G401.6 (cell line): ENCODE measurements at regions not wholly inside any gene's neighbourhood (a gene's known extent, or its start where the extent isn't known, plus 50 kb on each side); places are given as distances from the start of the nearest gene placed in this dataset.
"Not testable (repeated sequence)": the region's sequence is repeated elsewhere in the genome, so short reads cannot be mapped to it uniquely, and the experiment has no call there.

Experiments
- FAIRE-seq: peaks from 2 replicates; lab custom pipeline; 2012; peaks lifted over from hg19 to GRCh38; lab: Jason Lieb, UNC

DNA sequence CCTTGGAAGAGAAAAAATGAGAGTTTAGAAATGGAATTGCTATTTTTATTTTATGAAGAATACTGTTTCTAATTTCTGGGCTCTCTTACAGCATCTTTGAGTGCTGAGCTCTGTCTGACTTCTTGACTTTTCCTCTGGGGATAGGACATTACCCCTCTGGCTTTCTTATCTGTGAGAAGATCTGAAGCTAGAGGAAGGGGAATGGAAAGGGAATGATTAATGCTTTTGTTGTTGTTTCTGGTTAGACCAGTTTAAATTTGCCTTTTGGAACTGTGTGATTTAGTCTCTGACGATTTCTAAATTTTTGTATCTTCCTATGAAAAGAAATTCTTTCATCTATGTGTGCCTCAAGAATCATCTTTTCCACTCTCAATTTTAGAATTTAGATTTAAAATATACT is 811.4 kb downstream of the REEP3 start:
- FAIRE-seq, result no peak

DNA sequence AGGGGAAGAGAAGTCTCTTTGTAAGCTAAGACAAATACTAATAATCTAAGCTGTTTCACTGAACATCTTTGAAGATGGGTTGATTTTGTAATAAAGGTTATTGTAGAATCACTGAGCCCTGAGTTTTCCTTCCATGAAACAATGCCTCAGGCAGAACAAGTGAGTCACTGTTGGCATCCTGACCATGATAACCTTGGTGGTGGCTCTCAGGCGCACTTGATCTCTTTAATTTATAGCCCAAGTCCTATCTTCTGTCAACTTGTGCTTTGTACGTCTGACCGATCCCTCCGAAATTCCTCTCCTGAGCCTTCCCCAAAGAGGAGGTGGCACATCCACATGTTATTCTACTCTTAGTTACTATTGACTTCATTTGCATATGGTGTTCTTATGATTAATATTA is 812.9 kb downstream of the REEP3 start:
- no peak for FAIRE-seq

- no peak for FAIRE-seq
Observed at GRCh38 chr10:64344211-64344610, 823.0 kb downstream of the REEP3 start.

GRCh38 chr10:64345856-64346255 is 824.7 kb downstream of the REEP3 start:
- FAIRE-seq, result no peak

GRCh38 chr10:64346389-64346788 is 825.2 kb downstream of the REEP3 start:
- no peak for FAIRE-seq

DNA sequence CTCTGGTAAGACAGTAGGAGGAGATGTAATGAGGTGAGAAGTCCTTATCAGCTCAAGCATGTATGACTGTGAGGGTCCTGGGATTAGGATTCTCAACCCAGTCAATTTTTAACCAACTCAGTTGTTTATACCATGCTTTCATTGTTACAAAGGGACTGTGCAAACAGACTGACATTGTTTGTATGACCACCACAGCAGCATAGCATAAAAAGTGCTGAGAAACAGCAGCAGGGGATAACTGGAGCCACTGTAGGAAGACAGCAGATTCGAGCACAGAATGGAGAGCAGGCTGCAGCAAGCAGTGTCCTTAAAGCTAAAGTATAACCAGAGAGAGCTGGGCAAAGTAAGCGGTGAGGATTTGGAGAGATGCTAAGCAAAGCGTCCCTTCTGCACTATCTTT is 829.5 kb downstream of the REEP3 start:
- FAIRE-seq, result no peak

DNA sequence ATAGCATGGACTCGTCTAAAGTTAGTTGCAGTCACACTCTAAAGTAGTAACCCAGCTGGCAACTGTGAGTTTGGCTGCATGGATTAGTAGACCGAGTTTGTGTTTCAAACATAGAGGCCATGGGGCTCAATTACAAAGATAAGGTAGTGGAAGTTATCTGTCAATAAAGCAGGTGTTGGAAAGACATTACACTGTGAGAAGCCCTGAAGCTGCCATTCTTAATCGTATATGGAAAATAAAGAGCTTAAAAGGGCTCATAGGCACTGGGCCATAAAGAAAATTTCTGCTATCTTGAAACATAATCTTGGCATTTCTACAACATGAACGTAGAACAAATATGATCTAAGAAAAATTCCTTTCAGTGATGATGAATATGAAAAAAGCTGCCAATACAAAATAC is 837.7 kb downstream of the REEP3 start:
- FAIRE-seq, result no peak

- FAIRE-seq, result not testable (repeated sequence)
Observed at GRCh38 chr10:64360240-64360639, 839.0 kb downstream of the REEP3 start.

DNA sequence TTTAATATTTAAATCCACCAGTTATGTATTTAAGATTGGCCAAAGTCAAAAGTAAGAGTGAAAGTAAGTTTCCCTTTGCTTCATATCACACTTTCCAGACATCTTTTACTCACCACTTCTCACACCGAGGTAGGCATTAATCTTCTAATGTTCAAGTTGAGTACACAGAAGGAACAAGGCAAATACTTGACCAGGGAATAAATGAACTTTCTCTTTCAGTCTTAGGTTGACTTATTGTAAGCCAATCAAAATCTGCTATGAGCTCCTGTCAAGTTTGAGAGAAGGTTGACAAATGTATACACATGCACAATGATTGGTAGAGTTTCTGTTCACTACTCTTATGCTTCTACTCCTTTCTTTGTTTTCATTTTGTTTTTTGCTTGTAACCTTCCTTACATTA is 842.5 kb downstream of the REEP3 start:
- FAIRE-seq, result no peak

DNA sequence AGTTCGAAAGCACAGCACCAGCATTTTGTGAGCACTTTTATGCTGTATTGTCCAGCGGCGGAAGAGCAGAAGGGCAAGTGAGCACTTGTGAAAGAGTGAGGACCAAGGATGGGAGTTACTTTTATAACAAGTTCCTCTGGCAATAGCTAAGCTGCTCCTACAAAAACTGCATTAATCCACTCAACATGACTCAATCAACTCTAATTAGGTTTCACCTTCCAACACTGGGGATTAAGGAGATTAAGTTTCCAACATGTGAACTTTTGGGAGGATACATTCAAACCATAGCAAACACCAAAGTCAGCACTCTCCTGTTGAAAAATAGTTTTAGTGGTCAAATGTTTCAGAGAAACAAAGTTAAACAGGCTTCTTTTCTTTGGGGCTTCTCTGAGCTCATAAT is 844.5 kb downstream of the REEP3 start:
- no peak for FAIRE-seq

DNA sequence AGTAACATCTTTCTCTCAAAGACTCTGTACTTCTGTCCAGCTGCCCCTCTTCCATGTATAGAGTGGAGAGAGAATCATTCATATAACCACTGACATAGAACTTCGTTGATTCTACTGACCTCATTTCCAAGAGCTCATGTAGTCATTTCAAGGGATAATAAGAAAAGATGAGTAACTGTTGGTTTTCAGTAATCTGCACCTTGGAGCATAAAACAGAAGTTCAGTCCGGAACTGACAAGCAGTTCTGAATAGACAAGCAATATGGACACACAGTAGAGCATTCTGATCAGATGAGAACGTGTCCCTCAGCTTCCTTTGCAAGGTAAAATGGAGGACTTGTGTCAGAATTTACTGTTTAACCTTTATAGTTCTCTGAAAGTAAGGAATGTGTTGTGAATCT is 847.1 kb downstream of the REEP3 start:
- FAIRE-seq, result no peak

GRCh38 chr10:64369885-64370773 is 848.9 kb downstream of the REEP3 start:
- FAIRE-seq, result no peak

DNA sequence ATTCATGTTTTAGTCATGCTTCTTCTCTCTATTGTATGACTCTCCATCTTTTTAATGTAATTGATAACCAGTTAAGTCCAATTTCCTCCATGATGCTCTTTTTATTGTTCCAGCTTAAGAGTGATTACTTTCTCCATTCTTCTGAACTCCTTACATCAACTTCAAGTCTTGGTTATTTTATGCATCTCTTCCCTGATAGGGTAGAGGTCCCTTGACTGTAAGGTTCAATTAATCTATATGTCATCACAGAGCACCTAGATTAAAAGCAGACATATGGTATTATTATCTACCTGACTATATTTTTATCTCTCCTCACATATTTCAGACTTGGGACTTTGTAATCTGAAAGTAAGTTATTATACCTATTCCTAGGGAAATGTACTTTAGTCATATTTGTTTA is 853.1 kb downstream of the REEP3 start:
- no peak for FAIRE-seq

GRCh38 chr10:64376167-64376566 is 855.0 kb downstream of the REEP3 start:
- no peak for FAIRE-seq

- no peak for FAIRE-seq
Observed at GRCh38 chr10:64379898-64380297, 858.7 kb downstream of the REEP3 start.

DNA sequence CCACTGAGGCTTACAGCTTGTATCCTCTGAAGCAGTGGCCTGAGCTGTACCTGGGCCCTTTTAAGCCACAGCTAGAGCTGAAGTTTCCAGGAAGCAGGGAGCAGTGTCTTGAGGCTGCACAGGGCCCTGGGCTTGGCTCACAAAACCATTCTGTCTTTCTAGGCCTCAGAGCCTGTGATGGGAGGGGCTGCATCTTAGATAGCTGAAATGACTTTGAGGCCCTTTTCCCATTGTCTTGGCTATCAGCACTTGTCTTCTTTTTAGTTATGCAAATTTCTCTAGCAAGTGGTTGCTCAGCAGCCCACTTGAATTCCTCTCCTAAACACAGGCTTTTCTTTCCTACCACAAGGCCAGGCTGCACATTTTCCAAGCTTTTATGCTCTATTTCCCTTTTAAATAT is 864.2 kb downstream of the REEP3 start:
- FAIRE-seq, result no peak

GRCh38 chr10:64394744-64395143 is 873.5 kb downstream of the REEP3 start:
- FAIRE-seq, result no peak

- no peak for FAIRE-seq
Observed at GRCh38 chr10:64396105-64396708, 875.0 kb downstream of the REEP3 start.

DNA sequence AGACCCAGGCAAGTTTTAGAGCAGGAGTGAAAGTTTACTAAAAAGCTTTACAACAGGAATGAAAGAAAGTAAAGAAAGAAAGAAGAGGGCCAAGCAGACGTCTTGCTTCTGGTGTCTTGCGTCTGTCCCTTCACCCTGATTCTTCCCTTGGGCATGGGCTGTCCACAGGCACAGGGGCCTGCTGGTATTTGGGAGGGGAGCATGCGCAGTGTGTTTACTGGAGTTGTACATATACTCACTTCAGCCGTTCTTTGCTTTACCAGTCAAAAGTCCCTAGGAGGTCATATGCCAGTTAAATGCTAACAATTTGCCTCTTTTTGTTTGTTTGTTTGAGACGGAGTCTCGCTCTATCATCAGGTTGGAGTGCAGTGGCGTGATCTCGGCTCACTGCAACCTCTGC is 875.9 kb downstream of the REEP3 start:
- FAIRE-seq, result no peak

- no peak for FAIRE-seq
Observed at GRCh38 chr10:64408391-64409183, 887.4 kb downstream of the REEP3 start.

- no peak for FAIRE-seq
Observed at GRCh38 chr10:64409349-64409748, 888.1 kb downstream of the REEP3 start.

DNA sequence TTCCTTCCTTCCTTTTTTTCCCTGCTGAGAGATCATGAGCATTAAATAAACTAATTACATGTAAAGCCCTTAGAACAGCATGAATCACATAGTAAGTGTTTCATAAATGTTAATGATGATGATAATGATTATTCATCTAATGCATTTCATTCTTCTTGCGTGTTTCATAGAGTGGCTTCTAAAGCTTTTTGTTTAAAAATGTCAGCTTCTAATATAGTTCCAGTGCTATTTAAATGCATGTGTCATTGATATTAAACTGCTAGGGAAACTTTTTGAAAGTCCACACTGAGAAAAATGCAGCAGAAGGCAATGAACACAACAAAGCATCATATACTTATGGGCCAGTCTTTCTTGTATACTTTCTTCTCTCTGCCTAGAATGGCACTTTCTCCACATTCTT is 894.8 kb downstream of the REEP3 start:
- no peak for FAIRE-seq

DNA sequence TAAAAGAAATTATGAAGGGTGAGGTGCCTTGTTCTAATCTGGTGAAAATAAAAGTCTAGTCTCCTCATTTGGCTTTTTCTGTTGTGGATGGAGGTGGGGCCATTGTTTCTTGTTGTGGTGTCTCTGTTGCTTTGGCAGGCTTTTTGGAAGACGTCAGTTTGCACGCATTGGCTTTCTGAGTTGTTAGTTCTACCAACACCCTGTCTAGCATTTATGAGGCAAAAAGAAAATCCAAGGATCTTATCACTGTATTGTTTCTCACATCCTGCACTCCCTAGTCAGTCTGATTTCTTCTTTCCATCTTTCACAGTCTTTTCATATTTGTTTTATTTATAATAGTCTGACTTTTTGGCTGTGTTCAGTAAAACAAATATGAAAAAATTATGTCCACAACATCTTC is 898.3 kb downstream of the REEP3 start:
- no peak for FAIRE-seq
